A549 (cell line): ENCODE measurements at regions not wholly inside any gene's neighbourhood (a gene's known extent, or its start where the extent isn't known, plus 50 kb on each side); places are given as distances from the start of the nearest gene placed in this dataset.
"Not testable (repeated sequence)": the region's sequence is repeated elsewhere in the genome, so short reads cannot be mapped to it uniquely, and the experiment has no call there.

Source experiments
- ATAC-seq, 2 experiments: fragments of 200-7000 bp in 1 of 2; fragments of >200 bp in 1 of 2; cut with Nextera tagmentation in 1 of 2; cut with Tn5 transposase in 1 of 2; 3 replicates each; pipeline versions ENCODE4 v1.8.0 to v1.9.1; 2018 to 2020; ENCODE audit warnings: mild to moderate bottlenecking in 1 of 2, moderate library complexity in 1 of 2
- CTCF ChIA-PET: fragments of 300-600 bp; sonication (Branson Sonifier 250); formaldehyde crosslinking; extraction: SDS; loops from one replicate; lab custom pipeline; 2021; ENCODE audit warnings: antibody characterized with exemption, inconsistent platforms; lab: Yijun Ruan, JAX
- POLR2A ChIA-PET: fragments of 350-600 bp; formaldehyde crosslinking; extraction: SDS; loops from one replicate; lab custom pipeline; 2021; ENCODE audit warnings: antibody characterized with exemption, inconsistent platforms; lab: Yijun Ruan, JAX
- DNase-seq, 2 experiments: peaks; one replicate each; pipeline versions ENCODE4 v3.0.0 to v3.0.0-alpha.2; 2011 to 2016; ENCODE audit warnings: low read depth in 1 of 2, low spot score in 1 of 2
- FAIRE-seq: peaks from 2 replicates; lab custom pipeline; 2011; peaks lifted over from hg19 to GRCh38; lab: Jason Lieb, UNC
- H3K27ac ChIP-seq, 2 experiments: fragments of >200 bp; sonication (Bioruptor Twin); formaldehyde crosslinking; 3 replicates each; pipeline ENCODE4 v1.5.1; 2016 to 2017
- H3K4me1 ChIP-seq: fragments of >200 bp; sonication (Bioruptor Twin); formaldehyde crosslinking; 3 replicates; pipeline ENCODE4 v1.6.1; 2016
- H3K4me2 ChIP-seq: fragments of >200 bp; sonication (Bioruptor Twin); formaldehyde crosslinking; 3 replicates; pipeline ENCODE4 v1.6.1; 2016
- H3K4me3 ChIP-seq: fragments of >200 bp; sonication (Bioruptor Twin); formaldehyde crosslinking; 3 replicates; pipeline ENCODE4 v1.5.1; 2016
- H3K9me3 ChIP-seq: fragments of >200 bp; sonication (Bioruptor Twin); formaldehyde crosslinking; 3 replicates; pipeline ENCODE4 v1.6.1; 2016
- BHLHE40 ChIP-seq: IDR thresholded peaks from 2 replicates; pipeline ENCODE4 v1.6.1; 2012; ENCODE audit warnings: low read depth, low read length, inconsistent platforms
- CBX2 ChIP-seq: fragments of 200-600 bp; sonication (generic); IDR thresholded peaks from 2 replicates; pipeline ENCODE4 v1.6.1; 2016; ENCODE audit warnings: low read depth, mild to moderate bottlenecking, borderline replicate concordance
- CEBPB ChIP-seq, 2 experiments: fragments of >200 bp in 1 of 2; sonication (Bioruptor Twin) in 1 of 2; formaldehyde crosslinking in 1 of 2; IDR thresholded peaks; 2 replicates each; pipeline ENCODE4 v1.6.1; 2012 to 2016
- CHD2 ChIP-seq: fragments of 150-350 bp; IDR thresholded peaks from 2 replicates; pipeline ENCODE4 v1.6.1; 2014; ENCODE audit warnings: low read length; ENCODE audit not compliant: partially characterized antibody
- ELK1 ChIP-seq: fragments of 150-350 bp; IDR thresholded peaks from 2 replicates; pipeline ENCODE4 v1.6.1; 2014; ENCODE audit warnings: low read depth, mild to moderate bottlenecking, low read length
- GATA3 ChIP-seq: IDR thresholded peaks from 2 replicates; pipeline ENCODE4 v1.6.1; 2012; ENCODE audit warnings: borderline replicate concordance
- HMGXB4 ChIP-seq: fragments of 250-450 bp; sonication (Bioruptor Pico); IDR thresholded peaks from 2 replicates; pipeline ENCODE4 v1.5.0; 2021; ENCODE audit warnings: mild to moderate bottlenecking, moderate library complexity, borderline replicate concordance
- HOXB13 ChIP-seq: fragments of 250-450 bp; sonication (Bioruptor Pico); IDR thresholded peaks from 2 replicates; pipeline ENCODE4 v1.5.0; 2020; ENCODE audit warnings: low read depth, mild to moderate bottlenecking, moderate library complexity
- JUN ChIP-seq, 2 experiments: fragments of >200 bp; sonication (Bioruptor Twin); formaldehyde crosslinking; IDR thresholded peaks; 2 replicates in 1 of 2; 3 replicates in 1 of 2; pipeline ENCODE4 v1.6.1; 2016 to 2017
- KDM1A ChIP-seq: fragments of 200-600 bp; sonication (generic); IDR thresholded peaks from 2 replicates; pipeline ENCODE4 v1.6.1; 2016; ENCODE audit warnings: low read depth, mild to moderate bottlenecking
- KDM5A ChIP-seq: fragments of 200-600 bp; sonication (generic); IDR thresholded peaks from 2 replicates; pipeline ENCODE4 v1.6.1; 2016; ENCODE audit warnings: antibody characterized with exemption, mild to moderate bottlenecking
- MAFK ChIP-seq: fragments of 450-650 bp; IDR thresholded peaks from 2 replicates; pipeline ENCODE4 v1.6.1; 2014; ENCODE audit not compliant: partially characterized antibody
- MAZ ChIP-seq: fragments of 150-350 bp; IDR thresholded peaks from 2 replicates; pipeline ENCODE4 v1.6.1; 2014; ENCODE audit warnings: antibody characterized with exemption, low read depth, low read length, borderline replicate concordance
- MYC ChIP-seq: IDR thresholded peaks from 2 replicates; pipeline ENCODE4 v1.6.1; 2012; ENCODE audit warnings: mild to moderate bottlenecking, inconsistent platforms, low read length, improper control_type of control experiment, borderline replicate concordance
- RAD21 ChIP-seq, 2 experiments: fragments of >200 bp in 1 of 2; sonication (Bioruptor Twin) in 1 of 2; formaldehyde crosslinking in 1 of 2; IDR thresholded peaks in 1 of 2; conservative IDR thresholded peaks in 1 of 2; 2 replicates in 1 of 2; 3 replicates in 1 of 2; pipeline ENCODE4 v1.6.1; 2012 to 2018; ENCODE audit warnings: inconsistent platforms in 1 of 2
- RARB ChIP-seq: fragments of 250-450 bp; sonication (Bioruptor Pico); IDR thresholded peaks from 2 replicates; pipeline ENCODE4 v1.8.0; 2021; ENCODE audit warnings: mild to moderate bottlenecking, moderate library complexity
- RFX5 ChIP-seq: fragments of 450-650 bp; IDR thresholded peaks from 2 replicates; pipeline ENCODE4 v1.7.1; 2014; ENCODE audit warnings: antibody characterized with exemption, mild to moderate bottlenecking, moderate library complexity
- RNF2 ChIP-seq: fragments of 200-600 bp; sonication (generic); IDR thresholded peaks from 2 replicates; pipeline ENCODE4 v1.6.1; 2016; ENCODE audit warnings: low read depth, mild to moderate bottlenecking, antibody characterized with exemption, moderate library complexity, borderline replicate concordance
- ZFP36 ChIP-seq: fragments of 450-650 bp; IDR thresholded peaks from 2 replicates; pipeline ENCODE4 v1.6.1; 2014; ENCODE audit warnings: borderline replicate concordance; ENCODE audit not compliant: partially characterized antibody
- WGBS: methylation state at CpG from one replicate; pipeline ENCODE4 v1.1.6; 2017; ENCODE audit errors: missing lambda C conversion rate; 5-methylcytosine and 5-hydroxymethylcytosine counted together
- TF ChIP-seq, protein P1 (sequence below): fragments of >200 bp; sonication (Bioruptor Twin); formaldehyde crosslinking; IDR thresholded peaks from 2 replicates; pipeline ENCODE4 v1.6.1; 2016

DNA sequence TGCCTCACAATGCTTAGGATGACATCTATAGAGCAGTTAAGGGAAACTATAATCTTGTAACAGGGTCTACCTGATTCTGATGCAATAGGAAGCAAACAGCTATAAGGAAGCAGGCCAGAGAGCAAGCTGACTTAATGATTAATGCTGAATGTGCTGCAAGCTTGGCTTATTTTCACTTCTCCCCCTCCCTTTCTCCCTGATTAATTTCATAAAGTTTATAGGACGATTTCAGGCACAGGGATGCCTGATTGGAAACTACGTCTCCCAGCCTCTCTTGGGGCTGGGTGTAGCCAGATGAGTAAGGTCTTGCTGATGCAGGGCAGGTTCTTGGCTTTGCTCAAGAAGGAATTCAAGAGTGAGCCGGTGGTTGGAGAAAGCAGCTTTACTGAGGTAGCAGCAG lies 82.8 kb upstream of the MRI1 start:
- DNase-seq (no peak), ATAC-seq (no peak), FAIRE-seq (no peak)
- Histone ChIP-seq H3K4me1 (no peaks in the 10 kb centered on the region), H3K4me2 (no peak overlapping the region), H3K27ac (no peak overlapping the region), H3K9me3 (peaks cover 16% of the 10 kb centered on the region), H3K4me3 (no peak overlapping the region)
- ChIA-PET CTCF (interaction anchor here (0.7 kb wide), 1 partner anchor 40 kb away, joined by 3 read pairs; no protein-coding TSS in a partner anchor), POLR2A (no interaction called here)
- 15% methylated on average over 3 of the region's 3 CpGs for WGBS
- TF ChIP-seq, protein P1, sequence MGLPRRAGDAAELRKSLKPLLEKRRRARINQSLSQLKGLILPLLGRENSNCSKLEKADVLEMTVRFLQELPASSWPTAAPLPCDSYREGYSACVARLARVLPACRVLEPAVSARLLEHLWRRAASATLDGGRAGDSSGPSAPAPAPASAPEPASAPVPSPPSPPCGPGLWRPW, result no peak
- TF ChIP-seq RFX5 (no peak), BHLHE40 (no peak), MAFK (no peak), MYC (no peak), JUN (IDR thresholded peaks at IDR 0.05) (no peak), RAD21 (conservative IDR thresholded peaks at IDR 0.05 in 1 of 2, IDR thresholded peaks at IDR 0.05 in 1 of 2) (no peak), ZFP36 (no peak), MAZ (no peak), HMGXB4 (CRISPR knock-in tag) (no peak), HOXB13 (CRISPR knock-in tag) (no peak), RARB (CRISPR knock-in tag) (no peak), ELK1 (no peak), GATA3 (no peak), CHD2 (no peak), KDM1A (no peak), CEBPB (IDR thresholded peaks at IDR 0.05) (no peak), RNF2 (no peak), CBX2 (no peak)

GRCh38 chr19:13680708-13681360 lies 83.5 kb upstream of the MRI1 start:
- DNase-seq, H3K27ac ChIP-seq, FAIRE-seq, POLR2A ChIA-PET, H3K4me3 ChIP-seq, ATAC-seq, H3K4me2 ChIP-seq, H3K4me1 ChIP-seq: not testable (repeated sequence)
- H3K9me3 ChIP-seq, result peaks cover 16% of the 10 kb centered on the region
- peak; percentile 23; the same call in 1 of the 2 replicates for TF ChIP-seq KDM5A
- CTCF ChIA-PET, result interaction anchor here (0.7 kb wide), 1 partner anchor 40 kb away, joined by 3 read pairs; no protein-coding TSS in a partner anchor
- WGBS, result 37% methylated on average over 7 of the region's 7 CpGs

DNA sequence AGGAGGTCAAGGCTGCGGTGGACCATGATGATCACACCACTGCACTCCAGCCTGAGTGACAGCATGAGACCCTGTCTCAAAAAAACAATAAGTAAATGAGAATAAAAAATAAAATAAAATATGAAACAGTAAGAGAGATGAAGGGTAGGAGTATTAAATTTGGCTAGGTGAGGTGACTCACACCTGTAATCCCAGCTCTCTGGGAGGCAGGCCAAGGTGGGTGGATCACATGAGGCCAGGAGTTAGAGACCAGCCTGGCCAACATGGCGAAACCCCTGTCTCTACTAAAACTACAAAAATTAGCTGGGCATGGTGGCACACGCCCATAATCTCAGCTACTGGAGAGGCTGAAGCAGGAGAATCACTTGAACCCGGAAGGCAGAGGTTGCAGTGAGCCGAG lies 87.4 kb upstream of the MRI1 start:
- ATAC-seq, H3K4me3 ChIP-seq, H3K4me2 ChIP-seq, FAIRE-seq, DNase-seq, H3K27ac ChIP-seq, H3K4me1 ChIP-seq: not testable (repeated sequence)
- ChIA-PET CTCF (interaction anchor here (0.6 to 1.5 kb wide), 2 partner anchors 70 to 399 kb away, joined by 3 read pairs; no protein-coding TSS in a partner anchor), POLR2A (interaction anchor here (0.7 kb wide), 1 partner anchor 9 kb away, joined by 3 read pairs; no protein-coding TSS in a partner anchor)
- peaks cover 19% of the 10 kb centered on the region for H3K9me3 ChIP-seq
- WGBS, result 35% methylated on average over 5 of the region's 5 CpGs
